Thyroid gland (tissue), 4 donors: ENCODE measurements at regions not wholly inside any gene's neighbourhood (a gene's known extent, or its start where the extent isn't known, plus 50 kb on each side); places are given as distances from the start of the nearest gene placed in this dataset.

ENCODE experiments used
- DNase-seq, 2 donors: peaks; one replicate each; pipeline ENCODE4 v3.0.0-alpha.2; 2019
- H3K27ac ChIP-seq, 3 donors: fragments of 200-600 bp; sonication (generic); 1 replicate in 2 of 3; 2 replicates in 1 of 3; pipeline ENCODE4 v1.5.1; 2016 to 2019; ENCODE audit warnings: mild to moderate bottlenecking in 1 of 3, moderate library complexity in 1 of 3
- H3K27me3 ChIP-seq: fragments of 200-600 bp; sonication (generic); one replicate; pipeline ENCODE4 v1.5.1; 2019
- H3K36me3 ChIP-seq, 2 donors: fragments of 200-600 bp; sonication (generic); one replicate each; pipeline ENCODE4 v1.5.1; 2016 to 2019
- H3K4me1 ChIP-seq, 2 donors: fragments of 200-600 bp; sonication (generic); one replicate each; pipeline ENCODE4 v1.5.1; 2017 to 2019
- H3K4me3 ChIP-seq, 3 donors: fragments of 200-600 bp; sonication (generic); replicated peaks in 1 of 3; 1 replicate in 2 of 3; 2 replicates in 1 of 3; pipeline ENCODE4 v1.5.1; 2016; ENCODE audit warnings: mild to moderate bottlenecking in 1 of 3
- H3K9me3 ChIP-seq: fragments of 200-600 bp; sonication (generic); one replicate; pipeline ENCODE4 v1.5.1; 2017
- POLR2A ChIP-seq, 2 donors: fragments of 450-650 bp; IDR thresholded peaks; one replicate each; pipeline ENCODE4 v1.6.1; 2017; ENCODE audit warnings: antibody characterized with exemption in 2 of 2, mild to moderate bottlenecking in 2 of 2, moderate library complexity in 1 of 2
- WGBS, 2 donors: methylation state at CpG; one replicate each; pipeline ENCODE4 v1.1.5; 2017; 5-methylcytosine and 5-hydroxymethylcytosine counted together
- intact Hi-C: fragments of 100-400 bp; cut with DNase I; formaldehyde crosslinking; loops from one replicate; pipeline ENCODE4 v1.15.1; 2023
- TF ChIP-seq, protein P1 (sequence below), 6 experiments: fragments of 200-600 bp in 3 of 6; fragments of 450-650 bp in 3 of 6; sonication (generic) in 3 of 6; IDR thresholded peaks; one replicate each; pipeline ENCODE4 v1.5.1; 2016 to 2019; ENCODE audit warnings: antibody characterized with exemption in 6 of 6, mild to moderate bottlenecking in 2 of 6, inconsistent platforms in 1 of 6, moderate library complexity in 1 of 6

DNA sequence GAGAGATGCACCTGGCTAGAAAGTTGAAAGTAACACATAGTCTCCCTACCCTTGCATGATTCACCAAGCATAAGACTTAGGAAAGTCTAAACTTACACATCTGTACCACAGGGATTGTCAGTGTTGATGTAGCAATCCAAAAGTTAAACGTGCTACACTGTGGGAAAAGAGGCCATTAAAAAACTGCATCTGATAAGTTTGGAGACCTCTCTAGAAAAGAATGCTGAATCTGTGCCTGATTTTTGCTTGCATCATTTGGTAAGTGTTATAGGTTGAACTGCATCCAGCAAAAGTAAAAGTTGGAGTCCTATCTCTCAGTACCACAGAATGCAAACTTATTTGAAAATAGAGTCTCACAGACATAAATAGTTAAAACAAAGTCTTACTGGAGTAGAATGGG lies 126.6 kb downstream of the SLC6A15 start:
- intact Hi-C loops = no loop called here
- no peaks in the 10 kb centered on the region for H3K27me3 ChIP-seq
- H3K9me3 ChIP-seq = no peaks in the 10 kb centered on the region
- H3K4me3 ChIP-seq = no peak overlapping the region
- no peaks in the 10 kb centered on the region for H3K36me3 ChIP-seq
- no peak overlapping the region for H3K27ac ChIP-seq
- DNase-seq = no peak
- 41 to 56% methylated on average over 1 of the region's 1 CpG for WGBS, 2 donors
- TF ChIP-seq POLR2A (IDR thresholded peaks at IDR 0.05) = no peak
- TF ChIP-seq, protein P1, sequence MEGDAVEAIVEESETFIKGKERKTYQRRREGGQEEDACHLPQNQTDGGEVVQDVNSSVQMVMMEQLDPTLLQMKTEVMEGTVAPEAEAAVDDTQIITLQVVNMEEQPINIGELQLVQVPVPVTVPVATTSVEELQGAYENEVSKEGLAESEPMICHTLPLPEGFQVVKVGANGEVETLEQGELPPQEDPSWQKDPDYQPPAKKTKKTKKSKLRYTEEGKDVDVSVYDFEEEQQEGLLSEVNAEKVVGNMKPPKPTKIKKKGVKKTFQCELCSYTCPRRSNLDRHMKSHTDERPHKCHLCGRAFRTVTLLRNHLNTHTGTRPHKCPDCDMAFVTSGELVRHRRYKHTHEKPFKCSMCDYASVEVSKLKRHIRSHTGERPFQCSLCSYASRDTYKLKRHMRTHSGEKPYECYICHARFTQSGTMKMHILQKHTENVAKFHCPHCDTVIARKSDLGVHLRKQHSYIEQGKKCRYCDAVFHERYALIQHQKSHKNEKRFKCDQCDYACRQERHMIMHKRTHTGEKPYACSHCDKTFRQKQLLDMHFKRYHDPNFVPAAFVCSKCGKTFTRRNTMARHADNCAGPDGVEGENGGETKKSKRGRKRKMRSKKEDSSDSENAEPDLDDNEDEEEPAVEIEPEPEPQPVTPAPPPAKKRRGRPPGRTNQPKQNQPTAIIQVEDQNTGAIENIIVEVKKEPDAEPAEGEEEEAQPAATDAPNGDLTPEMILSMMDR (IDR thresholded peaks at IDR 0.05) = no peak
- H3K4me1 ChIP-seq = no peaks in the 10 kb centered on the region

DNA sequence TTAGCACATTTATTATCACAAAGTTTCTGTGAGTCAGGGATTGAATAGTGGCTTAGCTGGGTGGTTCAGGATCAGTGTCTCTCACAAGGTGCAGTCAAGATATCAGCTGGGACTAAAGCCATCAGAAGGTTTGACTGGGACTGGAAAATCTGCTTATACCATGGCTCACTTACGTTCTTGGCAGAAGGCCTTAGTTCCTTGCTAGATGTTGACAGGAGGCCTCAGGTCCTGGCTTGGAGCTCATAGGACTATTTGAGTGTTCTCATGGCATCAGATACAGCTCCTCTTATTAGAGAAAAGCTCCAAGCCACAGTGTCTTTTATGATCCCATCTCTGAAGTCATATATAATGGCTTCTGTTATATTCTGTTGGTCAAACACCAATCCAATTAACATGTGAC lies 127.3 kb downstream of the SLC6A15 start:
- H3K4me1 ChIP-seq = no peaks in the 10 kb centered on the region
- H3K36me3 ChIP-seq = no peaks in the 10 kb centered on the region
- no peak overlapping the region for H3K27ac ChIP-seq
- no peaks in the 10 kb centered on the region for H3K27me3 ChIP-seq
- intact Hi-C loops = no loop called here
- no peak for DNase-seq
- no peaks in the 10 kb centered on the region for H3K9me3 ChIP-seq
- no peak for TF ChIP-seq POLR2A (IDR thresholded peaks at IDR 0.05)
- TF ChIP-seq, protein P1 (IDR thresholded peaks at IDR 0.05) = no peak
- 75 to 90% methylated on average over 1 of the region's 1 CpG for WGBS, 2 donors
- H3K4me3 ChIP-seq = no peak overlapping the region

DNA sequence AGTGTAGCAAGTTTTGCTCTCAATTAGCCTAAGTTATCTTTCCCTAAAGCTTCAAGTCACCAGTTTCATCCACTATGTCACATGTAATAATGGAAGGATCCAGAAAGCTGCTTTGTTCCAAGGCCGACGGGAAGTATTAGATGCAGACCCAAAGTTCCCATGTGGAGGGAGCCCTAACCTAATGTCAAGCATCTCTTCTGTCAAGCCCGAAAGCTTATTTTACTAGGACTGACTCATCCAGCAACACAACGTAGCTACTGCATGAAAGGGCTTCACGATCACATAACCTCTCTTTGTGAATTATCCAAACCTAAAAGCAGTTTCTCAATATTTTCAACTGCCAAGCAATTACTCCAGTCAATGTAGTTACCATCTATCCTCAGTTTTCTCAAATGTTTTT lies 133.4 kb downstream of the SLC6A15 start:
- intact Hi-C loops = no loop called here
- no peak overlapping the region for H3K4me3 ChIP-seq
- no peaks in the 10 kb centered on the region for H3K9me3 ChIP-seq
- WGBS, 2 donors = 89 to 90% methylated on average over 5 of the region's 5 CpGs
- H3K27me3 ChIP-seq = no peaks in the 10 kb centered on the region
- H3K36me3 ChIP-seq = no peaks in the 10 kb centered on the region
- H3K4me1 ChIP-seq = no peaks in the 10 kb centered on the region
- no peak overlapping the region for H3K27ac ChIP-seq
- no peak for DNase-seq
- TF ChIP-seq, protein P1 (IDR thresholded peaks at IDR 0.05) = no peak
- no peak for TF ChIP-seq POLR2A (IDR thresholded peaks at IDR 0.05)

DNA sequence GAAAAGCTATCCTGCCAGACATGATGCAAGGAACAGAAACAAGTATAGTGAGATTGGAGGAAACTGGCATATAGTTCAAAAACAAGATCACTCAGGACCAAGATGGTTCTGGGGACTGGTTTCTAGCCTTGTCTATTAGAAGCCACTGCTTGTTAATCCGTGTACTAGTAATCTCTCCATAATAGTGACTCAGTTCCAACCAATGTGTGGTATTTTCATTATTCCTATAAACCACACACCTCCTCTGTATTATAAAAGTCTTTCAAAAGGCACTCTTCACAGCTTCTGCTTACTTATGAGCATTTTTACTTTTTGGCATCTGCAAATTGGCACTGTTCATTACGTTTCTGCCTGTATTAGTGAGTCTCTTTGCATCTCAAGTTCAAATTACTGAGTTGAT lies 140.3 kb downstream of the SLC6A15 start:
- WGBS, 2 donors = 69 to 73% methylated on average over 2 of the region's 2 CpGs
- no peak for TF ChIP-seq POLR2A (IDR thresholded peaks at IDR 0.05)
- TF ChIP-seq, protein P1 (IDR thresholded peaks at IDR 0.05) = no peak
- no peak overlapping the region for H3K4me3 ChIP-seq

DNA sequence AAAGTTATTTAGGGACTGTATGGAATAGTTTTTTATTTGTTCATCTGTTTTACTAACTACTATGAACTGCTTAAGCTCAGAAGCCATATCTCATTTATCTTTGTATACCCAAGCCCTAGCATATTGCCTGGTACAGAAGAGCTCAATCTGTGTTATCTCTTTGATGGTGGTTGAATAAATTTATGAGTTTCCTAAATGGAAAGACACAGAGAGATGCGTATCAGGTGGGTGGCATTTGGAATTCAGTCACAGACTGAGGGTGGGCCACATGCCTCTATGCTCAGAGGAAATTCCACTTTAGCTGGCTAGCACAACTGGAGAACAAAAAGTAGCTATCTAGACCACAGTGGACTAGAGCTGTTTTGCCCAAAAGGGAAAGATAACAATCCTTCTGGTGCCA lies 145.5 kb downstream of the SLC6A15 start:
- Histone ChIP-seq H3K4me3 (no peak overlapping the region), H3K36me3 (no peaks in the 10 kb centered on the region), H3K4me1 (no peaks in the 10 kb centered on the region), H3K27ac (no peak overlapping the region), H3K27me3 (no peaks in the 10 kb centered on the region), H3K9me3 (no peaks in the 10 kb centered on the region)
- DNase-seq = no peak
- TF ChIP-seq POLR2A (IDR thresholded peaks at IDR 0.05) = no peak
- TF ChIP-seq, protein P1 (IDR thresholded peaks at IDR 0.05) = no peak
- intact Hi-C loops = no loop called here
- 85 to 86% methylated on average over 1 of the region's 1 CpG for WGBS, 2 donors

More for the DNA sequence above, 140.3 kb downstream of the SLC6A15 start:
- H3K9me3 ChIP-seq = no peaks in the 10 kb centered on the region
- H3K27me3 ChIP-seq = no peaks in the 10 kb centered on the region
- intact Hi-C loops = no loop called here
- H3K36me3 ChIP-seq = no peaks in the 10 kb centered on the region
- DNase-seq = no peak
- no peak overlapping the region for H3K27ac ChIP-seq
- no peaks in the 10 kb centered on the region for H3K4me1 ChIP-seq
